ENCODE measurements at regions not wholly inside any gene's neighbourhood (a gene's known extent, or its start where the extent isn't known, plus 50 kb on each side); places are given as distances from the start of the nearest gene placed in this dataset.

DNA sequence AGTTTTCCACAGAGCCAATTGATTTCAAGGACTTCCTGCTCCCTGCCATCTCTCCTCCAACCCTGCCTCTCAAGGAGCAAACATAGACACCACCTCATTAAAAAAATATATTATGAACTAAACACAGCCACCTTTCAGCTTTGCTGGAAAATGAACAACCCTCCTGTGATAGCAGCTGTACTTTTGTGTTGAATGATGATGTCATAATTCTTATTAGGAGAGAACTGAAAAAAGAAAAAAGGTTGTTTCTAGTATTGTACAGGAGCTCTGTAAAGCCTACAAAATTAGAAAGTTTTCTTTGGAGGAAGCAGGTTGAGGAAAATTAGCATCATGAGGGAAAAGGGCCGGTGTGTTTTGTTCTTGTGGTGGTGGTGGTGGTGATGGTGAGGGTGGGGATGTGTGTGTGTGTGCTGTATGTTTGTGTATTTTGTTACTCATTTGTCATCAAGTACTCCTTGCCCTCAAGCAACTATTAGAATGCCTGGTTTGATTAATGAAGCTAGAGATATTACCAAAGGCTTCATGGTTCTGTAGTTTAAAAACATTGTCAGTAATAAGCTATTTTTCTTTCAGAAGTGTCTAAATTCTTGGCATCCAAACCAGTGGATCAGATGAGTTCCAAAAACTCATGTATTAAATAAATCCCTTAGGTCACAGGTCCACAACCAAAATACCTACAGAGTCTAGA, 405.9 kb downstream of the TLE4 start:
- TF ChIP-seq CTCF (conservative IDR thresholded peaks at IDR 0.05 in 1 of 2, IDR thresholded peaks at IDR 0.05 in 1 of 2; ENCODE audit: extremely low read depth in 1 of 2, insufficient read depth in 1 of 2, low read depth in 1 of 2, low read length in 2 of 2): no peak
- TF ChIP-seq EZH2 (IDR thresholded peaks at IDR 0.05; ENCODE audit: borderline replicate concordance, low read length): no peak

Measured in mammary epithelial cell (primary cell).